AG04449 (cell line): ENCODE measurements at regions not wholly inside any gene's neighbourhood (a gene's known extent, or its start where the extent isn't known, plus 50 kb on each side); places are given as distances from the start of the nearest gene placed in this dataset.
"Not testable (repeated sequence)": the region's sequence is repeated elsewhere in the genome, so short reads cannot be mapped to it uniquely, and the experiment has no call there.

Source experiments
- CTCF ChIA-PET: fragments of 350-600 bp; formaldehyde crosslinking; extraction: SDS; loops from one replicate; lab custom pipeline; 2021; ENCODE audit warnings: antibody characterized with exemption; lab: Yijun Ruan, JAX
- POLR2A ChIA-PET: fragments of 400-600, 350-600 bp; formaldehyde crosslinking; extraction: SDS; loops from one replicate; lab custom pipeline; 2020; ENCODE audit warnings: antibody characterized with exemption, inconsistent platforms; lab: Yijun Ruan, JAX
- DNase-seq: peaks from one replicate; pipeline ENCODE4 v3.0.0-alpha.2; 2010; ENCODE audit warnings: low read depth, low spot score
- H3K4me3 ChIP-seq: 2 replicates; pipeline ENCODE4 v1.5.1; 2011; ENCODE audit warnings: low read depth, mild to moderate bottlenecking, control low read depth, low read length
- TF ChIP-seq, protein P1 (sequence below): IDR thresholded peaks from one replicate; pipeline ENCODE4 v1.5.1; 2011; ENCODE audit warnings: mild to moderate bottlenecking, moderate library complexity, low read length, control low read depth, inconsistent platforms; ENCODE audit not compliant: insufficient read depth; ENCODE audit errors: missing control alignments

DNA sequence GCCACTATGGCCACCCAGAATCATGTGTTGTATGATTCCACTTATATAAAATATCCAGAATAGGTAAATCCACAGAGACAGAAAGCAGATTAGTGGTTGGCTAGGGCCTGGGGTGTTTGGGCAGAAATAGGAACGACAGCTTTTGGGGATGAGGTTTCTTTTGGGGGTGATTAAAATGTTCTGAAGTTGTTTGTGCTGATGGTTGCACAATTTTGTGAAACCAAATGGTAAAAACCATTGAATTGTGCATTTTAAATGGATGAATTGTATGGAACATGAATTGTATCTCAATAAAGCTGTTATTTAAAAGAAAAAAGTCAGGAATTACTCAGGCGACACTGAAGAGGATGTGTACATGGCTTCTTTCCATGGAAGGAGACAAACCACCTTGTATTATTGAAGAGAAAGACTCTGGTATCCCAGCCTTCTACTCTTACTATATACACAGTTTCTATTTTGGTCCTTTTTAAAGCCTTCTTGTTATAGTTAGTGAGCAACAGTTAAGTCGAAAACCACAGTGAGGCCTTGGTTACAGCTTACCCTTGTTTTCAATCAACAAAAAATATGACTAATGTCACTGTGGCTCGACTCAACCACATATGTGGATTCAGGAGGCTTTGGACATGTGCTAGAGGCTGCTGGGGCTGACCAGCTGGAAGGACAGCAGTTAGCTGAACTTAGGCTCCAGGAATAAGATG is 57.1 kb upstream of the KMT2E start:
- POLR2A ChIA-PET = interaction anchor here (1.4 kb wide), 1 partner anchor 57 kb away, joined by 3 read pairs; the partner anchor contains the start of gene KMT2E

DNA sequence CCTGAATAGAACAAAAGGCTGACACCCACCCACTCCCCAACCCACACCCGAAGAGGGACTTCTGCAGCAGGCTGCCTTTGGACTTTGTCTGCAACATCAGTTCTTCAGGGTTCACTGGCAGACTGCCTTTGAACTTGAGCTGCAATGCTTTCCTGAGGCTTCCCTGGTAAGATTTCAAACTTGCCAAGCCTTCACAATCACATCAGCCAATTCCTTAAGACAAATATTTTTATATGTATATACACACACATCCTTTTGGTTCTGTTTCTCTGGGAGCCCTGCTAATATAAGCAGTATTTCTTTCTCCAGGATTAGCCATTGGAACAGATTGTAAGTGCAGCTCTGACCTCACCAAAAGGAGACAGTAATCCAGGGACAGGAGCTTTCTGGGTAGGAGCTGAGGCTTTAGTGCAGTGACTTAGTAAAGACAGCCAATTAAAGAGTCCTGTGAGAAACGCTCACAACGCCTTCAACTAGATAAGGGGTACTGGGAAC is 55.6 kb upstream of the KMT2E start:
- CTCF ChIA-PET = no interaction called here
- DNase-seq = no peak
- H3K4me3 ChIP-seq = no peak overlapping the region
- TF ChIP-seq, protein P1, sequence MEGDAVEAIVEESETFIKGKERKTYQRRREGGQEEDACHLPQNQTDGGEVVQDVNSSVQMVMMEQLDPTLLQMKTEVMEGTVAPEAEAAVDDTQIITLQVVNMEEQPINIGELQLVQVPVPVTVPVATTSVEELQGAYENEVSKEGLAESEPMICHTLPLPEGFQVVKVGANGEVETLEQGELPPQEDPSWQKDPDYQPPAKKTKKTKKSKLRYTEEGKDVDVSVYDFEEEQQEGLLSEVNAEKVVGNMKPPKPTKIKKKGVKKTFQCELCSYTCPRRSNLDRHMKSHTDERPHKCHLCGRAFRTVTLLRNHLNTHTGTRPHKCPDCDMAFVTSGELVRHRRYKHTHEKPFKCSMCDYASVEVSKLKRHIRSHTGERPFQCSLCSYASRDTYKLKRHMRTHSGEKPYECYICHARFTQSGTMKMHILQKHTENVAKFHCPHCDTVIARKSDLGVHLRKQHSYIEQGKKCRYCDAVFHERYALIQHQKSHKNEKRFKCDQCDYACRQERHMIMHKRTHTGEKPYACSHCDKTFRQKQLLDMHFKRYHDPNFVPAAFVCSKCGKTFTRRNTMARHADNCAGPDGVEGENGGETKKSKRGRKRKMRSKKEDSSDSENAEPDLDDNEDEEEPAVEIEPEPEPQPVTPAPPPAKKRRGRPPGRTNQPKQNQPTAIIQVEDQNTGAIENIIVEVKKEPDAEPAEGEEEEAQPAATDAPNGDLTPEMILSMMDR = no peak
- POLR2A ChIA-PET = interaction anchor here (0.7 kb wide), 1 partner anchor 476 kb away, joined by 4 read pairs; no protein-coding TSS in a partner anchor

More for the DNA sequence above, 57.1 kb upstream of the KMT2E start:
- peak; percentile 88 for DNase-seq
- H3K4me3 ChIP-seq = no peak overlapping the region
- CTCF ChIA-PET = interaction anchor here (1.4 kb wide), 1 partner anchor 34 kb away, joined by 3 read pairs; no protein-coding TSS in a partner anchor
- TF ChIP-seq, protein P1 = no peak

DNA sequence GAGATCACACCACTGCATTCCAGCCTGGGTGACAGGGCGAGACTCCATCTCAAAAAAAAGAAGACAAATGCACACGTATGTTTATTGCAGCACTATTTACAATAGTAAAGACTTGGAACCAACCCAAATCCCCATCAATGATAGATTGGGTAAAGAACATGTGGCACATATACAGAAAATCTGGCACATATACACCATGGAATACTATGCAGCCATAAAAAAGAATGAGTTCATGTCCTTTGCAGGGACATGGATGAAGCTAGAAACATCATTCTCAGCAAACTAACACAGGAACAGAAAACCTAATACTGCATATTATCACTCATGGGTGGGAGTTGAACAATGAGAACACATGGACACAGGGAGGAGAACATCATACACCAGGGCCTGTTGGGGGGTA is 54.5 kb upstream of the KMT2E start:
- DNase-seq, CTCF ChIA-PET, H3K4me3 ChIP-seq, POLR2A ChIA-PET: not testable (repeated sequence)

DNA sequence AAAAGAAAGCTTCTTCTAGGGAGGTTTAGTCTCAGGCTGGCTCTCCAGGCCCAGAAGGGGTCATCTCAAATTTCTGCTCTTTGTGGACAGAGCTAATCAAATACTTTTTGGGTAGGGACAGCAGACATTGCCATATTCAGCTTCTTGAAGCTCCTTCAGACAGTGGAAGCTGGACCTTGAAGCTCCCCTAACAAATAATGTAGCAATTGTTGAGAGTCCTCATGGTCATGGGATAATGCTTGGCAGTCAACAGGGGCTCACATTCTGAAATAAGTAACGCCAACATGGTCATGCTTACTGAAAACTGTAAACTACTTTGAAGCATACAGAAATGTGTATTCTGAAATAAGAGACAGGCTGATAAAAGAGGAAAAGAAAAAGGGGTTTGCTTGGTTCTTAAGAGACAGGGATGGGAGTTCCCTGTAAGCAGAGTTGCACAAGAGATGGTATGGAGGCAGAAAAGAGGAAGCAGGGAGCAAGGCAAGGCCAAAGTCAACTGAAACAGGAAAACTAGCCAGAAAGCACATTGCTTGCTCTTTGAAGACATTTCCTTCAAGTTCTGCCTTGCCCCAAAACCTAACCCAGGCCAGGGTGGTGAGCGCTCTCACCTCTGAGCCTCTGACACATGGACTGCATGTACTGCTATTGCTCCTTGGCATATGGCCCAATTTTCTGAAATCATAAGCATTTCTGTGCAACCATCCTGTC is 53.1 kb upstream of the KMT2E start:
- TF ChIP-seq, protein P1 = no peak
- ChIA-PET POLR2A (no interaction called here), CTCF (no interaction called here)
- H3K4me3 ChIP-seq = no peak overlapping the region
- no peak for DNase-seq

DNA sequence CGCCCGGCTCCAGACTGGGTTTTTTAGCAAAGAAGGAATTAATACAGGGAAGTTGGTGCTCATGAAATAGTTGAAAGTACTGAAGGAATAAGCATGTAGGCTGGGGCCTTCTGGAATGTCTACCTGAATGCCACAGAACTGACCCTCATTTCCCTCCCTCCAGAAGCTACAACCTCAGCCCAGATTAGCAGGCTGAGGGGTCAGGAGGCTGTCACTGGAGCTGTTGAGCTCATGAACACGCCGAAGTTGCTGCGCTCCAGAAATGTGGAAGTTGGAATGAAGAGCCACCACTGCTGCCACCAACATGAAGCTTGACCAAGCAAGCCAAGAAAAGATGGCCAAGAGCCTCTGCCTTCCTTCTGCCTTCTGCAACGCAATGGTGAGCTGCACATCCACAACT is 52.2 kb upstream of the KMT2E start:
- ChIA-PET POLR2A (no interaction called here), CTCF (interaction anchor here (8.4 kb wide), 1 partner anchor 21 kb away, joined by 57 read pairs; no protein-coding TSS in a partner anchor)
- no peak overlapping the region for H3K4me3 ChIP-seq
- TF ChIP-seq, protein P1 = no peak
- no peak for DNase-seq

DNA sequence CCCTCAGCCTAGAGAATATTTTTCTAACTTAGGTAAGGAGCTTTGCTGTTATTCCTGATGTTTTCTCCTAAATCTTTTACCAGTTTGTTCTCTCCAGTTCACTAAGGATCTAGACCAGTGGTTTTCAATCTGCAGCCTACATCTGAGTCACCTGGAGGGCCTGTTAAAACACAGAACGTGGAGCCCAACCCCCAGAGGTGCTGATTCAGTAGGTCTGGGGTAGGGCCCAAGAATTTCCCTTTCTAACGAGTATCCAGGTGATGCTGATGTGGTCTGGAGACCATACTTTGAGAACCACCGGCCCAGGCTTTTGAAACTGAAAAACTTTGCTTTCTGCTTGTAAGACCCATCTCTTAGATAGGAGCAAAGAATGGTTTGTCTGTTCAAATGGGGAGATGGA is 51.2 kb upstream of the KMT2E start:
- no peak overlapping the region for H3K4me3 ChIP-seq
- POLR2A ChIA-PET = no interaction called here
- CTCF ChIA-PET = interaction anchor here (8.4 kb wide), 1 partner anchor 20 kb away, joined by 57 read pairs; no protein-coding TSS in a partner anchor
- no peak for DNase-seq
- TF ChIP-seq, protein P1 = no peak
